ENCODE measurements at regions not wholly inside any gene's neighbourhood (a gene's known extent, or its start where the extent isn't known, plus 50 kb on each side); places are given as distances from the start of the nearest gene placed in this dataset.
A peak's percentile ranks its signal among the peaks of the same experiment; 100 is the strongest.

- no peak for DNase-seq (ENCODE audit: low spot score)
- no peak overlapping the region for H3K4me3 ChIP-seq (ENCODE audit: severe bottlenecking)
- H3K4me1 ChIP-seq (ENCODE audit: insufficient read depth, poor library complexity, severe bottlenecking), result peaks cover 7% of the 10 kb centered on the region
- H3K36me3 ChIP-seq (ENCODE audit: low read depth), result no peaks in the 10 kb centered on the region
- TF ChIP-seq CTCF (IDR thresholded peaks at IDR 0.05; ENCODE audit: poor library complexity, severe bottlenecking), result no peak
- H3K27ac ChIP-seq (ENCODE audit: poor library complexity, severe bottlenecking), result no peak overlapping the region
- H3K27me3 ChIP-seq (ENCODE audit: insufficient read depth, poor library complexity, severe bottlenecking), result no peaks in the 10 kb centered on the region
- no peak for ATAC-seq (ENCODE audit: low read depth)
- H3K9me3 ChIP-seq (ENCODE audit: severe bottlenecking), result no peaks in the 10 kb centered on the region
Measured at GRCh38 chr9:129498451-129499384, 122.2 kb downstream of the C9orf50 start.

GRCh38 chr9:129497813-129498450 is 123.0 kb downstream of the C9orf50 start:
- DNase-seq (ENCODE audit: low spot score) (no peak), ATAC-seq (ENCODE audit: low read depth) (no peak)
- no peaks in the 10 kb centered on the region for H3K9me3 ChIP-seq (ENCODE audit: severe bottlenecking)
- no peaks in the 10 kb centered on the region for H3K27me3 ChIP-seq (ENCODE audit: insufficient read depth, poor library complexity, severe bottlenecking)
- H3K4me3 ChIP-seq (ENCODE audit: severe bottlenecking), result no peak overlapping the region
- no peak overlapping the region for H3K27ac ChIP-seq (ENCODE audit: poor library complexity, severe bottlenecking)
- no peaks in the 10 kb centered on the region for H3K36me3 ChIP-seq (ENCODE audit: low read depth)
- H3K4me1 ChIP-seq (ENCODE audit: insufficient read depth, poor library complexity, severe bottlenecking), result peaks cover 7% of the 10 kb centered on the region
- TF ChIP-seq CTCF (IDR thresholded peaks at IDR 0.05; ENCODE audit: poor library complexity, severe bottlenecking), result no peak

DNA sequence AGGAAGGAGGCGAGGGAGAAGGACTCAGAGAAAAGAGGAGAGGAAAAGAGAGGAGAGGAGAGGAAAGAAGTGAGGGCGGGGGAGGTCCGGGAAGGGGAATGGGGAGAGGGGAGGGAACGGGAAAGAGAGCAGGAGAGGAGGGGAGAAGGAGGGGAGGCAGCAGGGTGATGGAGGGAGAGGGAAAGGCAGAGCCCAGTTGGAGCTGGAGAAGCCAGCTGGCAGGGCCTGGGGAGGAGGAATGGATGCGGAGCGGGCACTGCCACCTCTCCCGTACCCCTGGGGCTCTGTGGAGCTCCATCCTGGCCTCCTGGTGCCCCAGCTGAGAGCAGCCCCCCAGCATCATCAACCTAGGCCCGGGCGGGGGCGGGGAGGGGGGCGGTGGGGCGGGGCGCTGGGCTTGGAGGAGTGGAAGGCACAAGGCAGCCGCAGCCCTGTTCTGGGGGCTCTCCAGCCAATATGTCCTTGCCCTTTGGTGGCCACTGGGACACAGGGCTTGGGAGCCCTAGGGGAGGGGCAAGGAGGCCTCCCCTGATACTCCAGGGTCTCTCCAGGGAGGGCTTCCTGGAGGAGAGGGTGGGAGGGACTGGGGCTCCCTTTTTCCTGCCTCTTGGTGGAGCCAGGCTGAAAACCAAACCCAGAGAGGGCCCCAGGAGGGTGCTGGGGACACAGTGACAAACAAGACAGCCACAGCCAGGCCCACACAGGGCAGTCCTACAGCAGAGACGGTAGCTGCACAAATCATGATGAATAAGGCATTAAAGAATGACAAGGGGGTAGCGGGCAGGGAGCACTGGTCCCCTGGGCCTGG is 123.7 kb downstream of the C9orf50 start:
- H3K27ac ChIP-seq (ENCODE audit: poor library complexity, severe bottlenecking), result peak overlapping the region; percentile 56

DNA sequence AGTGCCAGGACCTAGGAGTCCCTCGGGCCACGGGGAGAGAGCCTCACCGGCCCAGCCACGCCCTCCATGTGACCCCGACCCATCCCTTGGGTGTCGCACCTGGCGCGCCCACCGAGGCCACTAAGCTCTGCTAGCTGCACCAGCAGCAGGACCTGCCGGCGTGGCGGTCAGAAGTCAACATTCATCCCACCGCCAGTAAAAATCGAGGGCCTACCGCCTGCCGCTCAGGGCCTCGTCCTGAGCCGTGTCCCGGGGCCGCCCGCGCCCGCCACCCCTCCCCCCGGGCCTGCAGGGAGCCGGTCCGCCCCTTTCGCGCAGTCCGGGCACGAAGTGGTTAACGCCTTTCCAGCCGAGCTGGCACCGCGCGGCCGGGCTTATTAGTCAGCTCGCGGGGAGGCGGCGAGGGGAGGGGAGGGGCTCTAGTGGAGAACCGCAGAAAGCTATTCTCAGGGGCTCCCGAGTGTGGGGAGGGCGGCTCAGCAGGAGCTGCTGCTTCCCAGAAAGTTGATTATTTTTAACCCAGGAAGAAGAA is 124.4 kb downstream of the C9orf50 start:
- peak overlapping the region; percentile 56 for H3K27ac ChIP-seq (ENCODE audit: poor library complexity, severe bottlenecking)
- H3K9me3 ChIP-seq (ENCODE audit: severe bottlenecking), result no peaks in the 10 kb centered on the region
- H3K27me3 ChIP-seq (ENCODE audit: insufficient read depth, poor library complexity, severe bottlenecking), result no peaks in the 10 kb centered on the region
- peak; percentile 78 for ATAC-seq (ENCODE audit: low read depth)
- peak overlapping the region; percentile 28 for H3K4me3 ChIP-seq (ENCODE audit: severe bottlenecking)
- no peak for TF ChIP-seq CTCF (IDR thresholded peaks at IDR 0.05; ENCODE audit: poor library complexity, severe bottlenecking)
- peak; percentile 93 for DNase-seq (ENCODE audit: low spot score)
- peaks cover 3% of the 10 kb centered on the region; the same call in 1 of the 2 replicates for H3K36me3 ChIP-seq (ENCODE audit: low read depth)
- peaks cover 7% of the 10 kb centered on the region for H3K4me1 ChIP-seq (ENCODE audit: insufficient read depth, poor library complexity, severe bottlenecking)

More for the DNA sequence above, 123.7 kb downstream of the C9orf50 start:
- peaks cover 7% of the 10 kb centered on the region for H3K4me1 ChIP-seq (ENCODE audit: insufficient read depth, poor library complexity, severe bottlenecking)
- ATAC-seq (ENCODE audit: low read depth), result no peak
- no peaks in the 10 kb centered on the region for H3K27me3 ChIP-seq (ENCODE audit: insufficient read depth, poor library complexity, severe bottlenecking)
- H3K36me3 ChIP-seq (ENCODE audit: low read depth), result peaks cover 3% of the 10 kb centered on the region; the same call in 1 of the 2 replicates
- DNase-seq (ENCODE audit: low spot score), result no peak
- H3K9me3 ChIP-seq (ENCODE audit: severe bottlenecking), result no peaks in the 10 kb centered on the region
- no peak for TF ChIP-seq CTCF (IDR thresholded peaks at IDR 0.05; ENCODE audit: poor library complexity, severe bottlenecking)
- H3K4me3 ChIP-seq (ENCODE audit: severe bottlenecking), result peak overlapping the region; percentile 28

Data from RWPE2 (cell line).